Activated naive CD4-positive, alpha-beta T cell treated with anti-CD3 and anti-CD28 coated beads, Interleukin-2, amount 50 U/mL, for 72 hours (primary cell): ENCODE measurements at regions not wholly inside any gene's neighbourhood (a gene's known extent, or its start where the extent isn't known, plus 50 kb on each side); places are given as distances from the start of the nearest gene placed in this dataset.
"Not testable (repeated sequence)": the region's sequence is repeated elsewhere in the genome, so short reads cannot be mapped to it uniquely, and the experiment has no call there.

Source experiments
- ATAC-seq, 2 donors: fragments of 150-1000 bp; cut with Tn5 transposase; 2 replicates each; pipeline ENCODE4 v1.10.0; 2021; ENCODE audit warnings: mild to moderate bottlenecking in 2 of 2, moderate library complexity in 2 of 2
- DNase-seq, 2 donors: peaks; one replicate each; pipeline ENCODE4 v3.0.0; 2021 to 2022; ENCODE audit warnings: low spot score in 2 of 2
- H3K27ac Mint-ChIP-seq, 2 donors: one replicate each; pipeline ENCODE4 v1.8.0; 2022; ENCODE audit warnings: mild to moderate bottlenecking in 2 of 2, mixed read lengths in 2 of 2
- H3K36me3 Mint-ChIP-seq, 2 donors: one replicate each; pipeline ENCODE4 v1.8.0; 2022; ENCODE audit warnings: mixed read lengths in 2 of 2
- H3K9me3 Mint-ChIP-seq, 2 donors: one replicate each; pipeline ENCODE4 v1.8.0; 2022; ENCODE audit warnings: mixed read lengths in 2 of 2

GRCh38 chr12:60487284-60487683 lies 891.5 kb downstream of the SLC16A7 start:
- Mint-ChIP-seq H3K27ac (no peak overlapping the region), H3K9me3 (peaks cover 3 to 14% of the 10 kb centered on the region in 2 donors), H3K36me3 (no peaks in the 10 kb centered on the region)
- DNase-seq (no peak), ATAC-seq (no peak)

GRCh38 chr12:60489071-60489470 lies 893.2 kb downstream of the SLC16A7 start:
- Mint-ChIP-seq H3K36me3 (no peaks in the 10 kb centered on the region), H3K9me3 (peaks cover 0 to 7% of the 10 kb centered on the region in 2 donors), H3K27ac (no peak overlapping the region)
- ATAC-seq (no peak), DNase-seq (no peak)

GRCh38 chr12:60494244-60494643 lies 898.4 kb downstream of the SLC16A7 start:
- ATAC-seq (no peak), DNase-seq (no peak)
- H3K9me3 Mint-ChIP-seq: peaks cover 6 to 15% of the 10 kb centered on the region in 2 donors
- H3K36me3 Mint-ChIP-seq: no peaks in the 10 kb centered on the region
- H3K27ac Mint-ChIP-seq: no peak overlapping the region

- no peak for DNase-seq
- Mint-ChIP-seq H3K9me3 (peaks cover 9 to 20% of the 10 kb centered on the region in 2 donors), H3K36me3 (no peaks in the 10 kb centered on the region), H3K27ac (no peak overlapping the region)
- no peak for ATAC-seq
Measured at GRCh38 chr12:60498656-60499055, 902.8 kb downstream of the SLC16A7 start.

- no peaks in the 10 kb centered on the region for H3K36me3 Mint-ChIP-seq
- H3K27ac Mint-ChIP-seq: no peak overlapping the region
- H3K9me3 Mint-ChIP-seq: peaks cover 9% of the 10 kb centered on the region in 2 donors
- ATAC-seq: no peak
- DNase-seq: no peak
Measured at GRCh38 chr12:60501124-60501729, 905.4 kb downstream of the SLC16A7 start.

- H3K27ac Mint-ChIP-seq: no peak overlapping the region
- DNase-seq (no peak), ATAC-seq (no peak)
- peaks cover 5 to 7% of the 10 kb centered on the region in 2 donors for H3K9me3 Mint-ChIP-seq
- H3K36me3 Mint-ChIP-seq: no peaks in the 10 kb centered on the region
Measured at GRCh38 chr12:60522684-60523400, 927.0 kb downstream of the SLC16A7 start.

- no peak for DNase-seq
- Mint-ChIP-seq H3K27ac (no peak overlapping the region), H3K9me3 (peaks cover 0 to 10% of the 10 kb centered on the region in 2 donors), H3K36me3 (no peaks in the 10 kb centered on the region)
- ATAC-seq: no peak
Measured at GRCh38 chr12:60529261-60529660, 933.4 kb downstream of the SLC16A7 start.

GRCh38 chr12:60529723-60530122 lies 933.9 kb downstream of the SLC16A7 start:
- H3K27ac Mint-ChIP-seq: no peak overlapping the region
- H3K36me3 Mint-ChIP-seq: no peaks in the 10 kb centered on the region
- peaks cover 0 to 10% of the 10 kb centered on the region in 2 donors for H3K9me3 Mint-ChIP-seq
- ATAC-seq: no peak
- DNase-seq: no peak

- no peak for DNase-seq
- ATAC-seq: no peak
- peaks cover 0 to 11% of the 10 kb centered on the region in 2 donors for H3K9me3 Mint-ChIP-seq
- H3K27ac Mint-ChIP-seq: no peak overlapping the region
- H3K36me3 Mint-ChIP-seq: no peaks in the 10 kb centered on the region
Measured at GRCh38 chr12:60535363-60535762, 939.5 kb downstream of the SLC16A7 start.

- no peak for DNase-seq
- Mint-ChIP-seq H3K36me3 (no peaks in the 10 kb centered on the region), H3K27ac (no peak overlapping the region), H3K9me3 (peaks cover 5 to 8% of the 10 kb centered on the region in 2 donors)
- no peak for ATAC-seq
Measured at GRCh38 chr12:60539592-60539991, 943.8 kb downstream of the SLC16A7 start.

GRCh38 chr12:60568914-60569313 lies 973.1 kb downstream of the SLC16A7 start:
- Mint-ChIP-seq H3K9me3 (peaks cover under 1 to 6% of the 10 kb centered on the region in 2 donors), H3K27ac (no peak overlapping the region), H3K36me3 (peaks cover 0 to under 1% of the 10 kb centered on the region in 2 donors)
- ATAC-seq (no peak), DNase-seq (no peak)

GRCh38 chr12:60577607-60578006 lies 981.8 kb downstream of the SLC16A7 start:
- DNase-seq: no peak
- ATAC-seq: no peak
- Mint-ChIP-seq H3K36me3 (no peaks in the 10 kb centered on the region), H3K9me3 (peaks cover 0 to 6% of the 10 kb centered on the region in 2 donors), H3K27ac (no peak overlapping the region)

GRCh38 chr12:60587664-60588063 lies 991.8 kb downstream of the SLC16A7 start:
- H3K27ac Mint-ChIP-seq: not testable (repeated sequence)

GRCh38 chr12:60594035-60594711 lies 998.3 kb downstream of the SLC16A7 start:
- H3K27ac Mint-ChIP-seq: no peak overlapping the region
- no peak for ATAC-seq
- H3K36me3 Mint-ChIP-seq: no peaks in the 10 kb centered on the region
- no peak for DNase-seq
- peaks cover 13 to 16% of the 10 kb centered on the region in 2 donors for H3K9me3 Mint-ChIP-seq

More at GRCh38 chr12:60587664-60588063, 991.8 kb downstream of the SLC16A7 start:
- H3K9me3 Mint-ChIP-seq: peaks cover 8 to 18% of the 10 kb centered on the region in 2 donors
- not testable (repeated sequence) for H3K36me3 Mint-ChIP-seq, DNase-seq, ATAC-seq

GRCh38 chr12:60602601-60603000 lies 1006.8 kb downstream of the SLC16A7 start:
- H3K36me3 Mint-ChIP-seq: peaks cover 0 to 11% of the 10 kb centered on the region in 2 donors
- ATAC-seq (no peak), DNase-seq (no peak)
- H3K9me3 Mint-ChIP-seq: peaks cover 18 to 20% of the 10 kb centered on the region in 2 donors
- H3K27ac Mint-ChIP-seq: no peak overlapping the region

- not testable (repeated sequence) for DNase-seq, H3K27ac Mint-ChIP-seq, ATAC-seq
- peaks cover 0 to 11% of the 10 kb centered on the region in 2 donors for H3K36me3 Mint-ChIP-seq
- H3K9me3 Mint-ChIP-seq: peaks cover 18 to 20% of the 10 kb centered on the region in 2 donors
Measured at GRCh38 chr12:60603475-60603874, 1007.6 kb downstream of the SLC16A7 start.

GRCh38 chr12:60616400-60616799 lies 1020.6 kb downstream of the SLC16A7 start:
- H3K36me3 Mint-ChIP-seq: peaks cover 0 to 6% of the 10 kb centered on the region in 2 donors
- peaks cover 9 to 13% of the 10 kb centered on the region in 2 donors for H3K9me3 Mint-ChIP-seq
- H3K27ac Mint-ChIP-seq: no peak overlapping the region
- DNase-seq: no peak
- no peak for ATAC-seq
